ENCODE measurements at regions not wholly inside any gene's neighbourhood (a gene's known extent, or its start where the extent isn't known, plus 50 kb on each side); places are given as distances from the start of the nearest gene placed in this dataset.
"Not testable (repeated sequence)": the region's sequence is repeated elsewhere in the genome, so short reads cannot be mapped to it uniquely, and the experiment has no call there.

DNA sequence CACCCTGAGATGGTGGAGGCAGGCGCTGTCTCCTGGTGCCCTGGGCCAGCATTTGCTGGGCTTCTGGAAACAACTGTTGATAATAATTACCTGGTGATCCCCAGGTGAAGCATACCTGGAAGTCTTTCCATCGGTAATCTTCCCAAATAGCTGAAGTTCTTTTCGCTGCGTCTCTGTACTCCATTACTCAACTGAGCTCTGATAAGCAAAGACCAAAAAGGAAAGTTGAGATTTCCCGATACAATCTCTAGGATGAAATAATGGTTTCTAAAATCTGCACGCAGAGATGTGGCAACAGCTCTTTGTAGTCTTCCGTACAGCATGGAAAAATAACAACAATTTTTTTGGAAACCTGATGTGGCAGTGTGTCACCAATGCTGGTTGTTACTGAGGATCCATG, 226.5 kb downstream of the GATA3 start:
- no peak overlapping the region for H3K4me3 ChIP-seq (replicated peaks in 1 of 2; ENCODE audit: low read depth in 2 of 2, low read length in 2 of 2)
- TF ChIP-seq, protein P1, sequence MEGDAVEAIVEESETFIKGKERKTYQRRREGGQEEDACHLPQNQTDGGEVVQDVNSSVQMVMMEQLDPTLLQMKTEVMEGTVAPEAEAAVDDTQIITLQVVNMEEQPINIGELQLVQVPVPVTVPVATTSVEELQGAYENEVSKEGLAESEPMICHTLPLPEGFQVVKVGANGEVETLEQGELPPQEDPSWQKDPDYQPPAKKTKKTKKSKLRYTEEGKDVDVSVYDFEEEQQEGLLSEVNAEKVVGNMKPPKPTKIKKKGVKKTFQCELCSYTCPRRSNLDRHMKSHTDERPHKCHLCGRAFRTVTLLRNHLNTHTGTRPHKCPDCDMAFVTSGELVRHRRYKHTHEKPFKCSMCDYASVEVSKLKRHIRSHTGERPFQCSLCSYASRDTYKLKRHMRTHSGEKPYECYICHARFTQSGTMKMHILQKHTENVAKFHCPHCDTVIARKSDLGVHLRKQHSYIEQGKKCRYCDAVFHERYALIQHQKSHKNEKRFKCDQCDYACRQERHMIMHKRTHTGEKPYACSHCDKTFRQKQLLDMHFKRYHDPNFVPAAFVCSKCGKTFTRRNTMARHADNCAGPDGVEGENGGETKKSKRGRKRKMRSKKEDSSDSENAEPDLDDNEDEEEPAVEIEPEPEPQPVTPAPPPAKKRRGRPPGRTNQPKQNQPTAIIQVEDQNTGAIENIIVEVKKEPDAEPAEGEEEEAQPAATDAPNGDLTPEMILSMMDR (IDR thresholded peaks at IDR 0.05; ENCODE audit: low read depth, low read length) = no peak
- DNase-seq (ENCODE audit: low read depth in 2 of 2) = no peak

DNA sequence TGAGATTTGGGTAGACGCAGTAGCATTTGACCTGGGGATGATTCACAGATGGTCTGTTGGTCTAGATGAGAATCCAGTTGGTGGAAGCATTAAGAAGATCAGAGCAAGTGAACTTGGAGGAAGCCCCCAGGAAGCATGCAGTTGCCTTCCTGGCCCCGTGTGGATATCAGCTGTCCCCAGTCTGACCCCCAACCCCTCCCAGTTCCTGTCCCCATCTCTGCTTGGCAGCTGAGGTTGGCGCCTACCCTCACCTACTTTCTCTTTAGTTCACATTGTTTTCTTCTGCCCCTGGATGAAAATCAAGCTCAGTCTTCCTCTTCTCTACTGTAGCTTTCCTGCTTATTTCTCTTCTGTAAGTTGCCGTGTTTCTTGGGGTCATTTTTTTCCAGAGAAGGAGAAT, 227.9 kb downstream of the GATA3 start:
- DNase-seq (ENCODE audit: low read depth in 2 of 2) = no peak
- TF ChIP-seq, protein P1 (IDR thresholded peaks at IDR 0.05; ENCODE audit: low read depth, low read length) = no peak
- no peak overlapping the region for H3K4me3 ChIP-seq (replicated peaks in 1 of 2; ENCODE audit: low read depth in 2 of 2, low read length in 2 of 2)

DNA sequence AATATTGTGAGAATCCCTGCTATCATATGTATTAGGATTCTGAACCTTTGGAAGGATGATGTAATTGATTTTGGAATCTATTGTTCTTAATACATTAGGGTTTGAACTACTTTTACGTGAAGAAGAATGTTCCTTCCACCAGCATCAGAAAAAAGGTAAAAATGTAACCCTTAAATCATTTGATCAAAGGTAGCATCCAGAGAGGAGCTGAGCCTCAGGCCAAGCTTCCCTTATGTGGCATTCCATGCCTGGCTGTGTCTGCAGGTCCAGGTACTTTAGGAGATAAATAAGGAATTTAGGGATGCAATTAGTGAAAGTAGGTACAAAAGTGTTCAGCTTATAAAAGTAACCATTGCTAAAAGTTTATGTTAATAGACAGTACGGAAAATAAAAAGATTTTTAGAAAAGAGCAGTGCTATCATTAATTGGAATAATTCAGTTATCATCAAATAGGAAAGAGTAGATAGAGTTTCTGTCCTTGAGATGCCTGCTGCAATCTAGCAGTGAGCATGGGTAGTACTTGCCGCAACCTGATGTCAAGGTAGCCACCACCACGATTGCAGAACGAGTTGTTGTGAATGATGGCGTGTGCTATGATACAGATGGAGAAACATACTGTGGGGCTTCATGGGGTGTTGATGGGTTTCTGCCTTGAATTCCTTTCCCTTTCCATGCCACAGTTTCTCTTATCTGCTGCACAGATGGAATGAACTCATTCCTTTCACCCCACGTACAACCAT, 228.8 kb downstream of the GATA3 start:
- TF ChIP-seq, protein P1 (IDR thresholded peaks at IDR 0.05; ENCODE audit: low read depth, low read length) = no peak
- H3K4me3 ChIP-seq (replicated peaks in 1 of 2; ENCODE audit: low read depth in 2 of 2, low read length in 2 of 2) = no peak overlapping the region
- DNase-seq (ENCODE audit: low read depth in 2 of 2) = peak in 1 of 2 donors; percentile 44

DNA sequence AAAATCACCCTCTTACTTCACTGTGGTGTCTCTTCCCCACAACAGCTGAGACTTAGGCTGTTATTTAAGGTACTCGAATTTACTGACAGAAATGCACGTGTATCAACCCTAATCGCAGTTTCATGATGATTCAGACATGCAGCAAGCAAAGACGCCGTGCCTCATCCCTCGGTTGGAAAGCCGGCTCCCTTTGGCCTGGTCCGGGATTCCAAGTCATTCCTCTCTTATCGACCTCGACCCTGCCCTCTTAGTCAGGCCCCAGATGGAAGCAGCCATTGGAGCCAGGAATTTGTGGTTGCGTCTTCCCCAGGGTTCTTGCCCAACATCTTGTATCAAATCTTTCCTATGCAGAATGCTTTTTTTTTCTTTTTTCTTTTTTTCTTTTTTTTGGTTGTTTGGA, 229.5 kb downstream of the GATA3 start:
- DNase-seq (ENCODE audit: low read depth in 2 of 2) = peak; percentile 54 to 93
- no peak overlapping the region for H3K4me3 ChIP-seq (replicated peaks in 1 of 2; ENCODE audit: low read depth in 2 of 2, low read length in 2 of 2)
- TF ChIP-seq, protein P1 (IDR thresholded peaks at IDR 0.05; ENCODE audit: low read depth, low read length) = no peak

DNA sequence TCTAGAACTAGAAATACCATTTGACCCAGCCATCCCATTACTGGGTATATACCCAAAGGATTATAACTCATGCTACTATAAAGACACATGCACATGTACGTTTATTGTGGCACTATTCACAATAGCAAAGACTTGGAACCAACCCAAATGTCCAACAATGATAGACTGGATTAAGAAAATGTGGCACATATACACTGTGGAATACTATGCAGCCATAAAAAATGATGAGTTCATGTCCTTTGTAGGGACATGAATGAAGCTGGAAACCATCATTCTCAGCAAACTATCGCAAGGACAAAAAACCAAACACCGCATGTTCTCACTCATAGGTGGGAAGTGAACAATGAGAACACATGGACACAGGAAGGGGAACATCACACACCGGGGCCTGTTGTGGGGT, 231.5 kb downstream of the GATA3 start:
- not testable (repeated sequence) for H3K4me3 ChIP-seq (replicated peaks in 1 of 2; ENCODE audit: low read depth in 2 of 2, low read length in 2 of 2); DNase-seq (ENCODE audit: low read depth in 2 of 2)

DNA sequence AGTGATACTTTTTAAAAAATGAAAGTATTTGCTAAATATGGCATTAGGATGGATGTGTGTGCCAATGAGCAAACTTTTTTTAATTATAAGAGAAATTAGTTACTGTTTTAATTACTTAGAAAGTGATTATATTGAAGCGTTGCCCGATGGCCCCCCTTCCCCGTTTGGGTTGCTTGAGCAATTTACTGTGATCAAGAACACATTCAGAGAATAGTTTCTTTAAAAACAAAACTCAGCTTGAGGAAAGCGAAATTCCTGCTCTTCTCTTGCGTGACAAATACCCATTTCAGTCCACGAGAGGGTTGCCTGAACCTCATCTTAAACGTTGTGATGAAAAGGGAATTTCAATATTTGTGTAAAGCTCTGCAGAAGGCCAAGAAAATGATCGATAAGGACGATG, 234.1 kb downstream of the GATA3 start:
- DNase-seq (ENCODE audit: low read depth in 2 of 2) = no peak
- TF ChIP-seq, protein P1 (IDR thresholded peaks at IDR 0.05; ENCODE audit: low read depth, low read length) = no peak
- H3K4me3 ChIP-seq (replicated peaks in 1 of 2; ENCODE audit: low read depth in 2 of 2, low read length in 2 of 2) = no peak overlapping the region

DNA sequence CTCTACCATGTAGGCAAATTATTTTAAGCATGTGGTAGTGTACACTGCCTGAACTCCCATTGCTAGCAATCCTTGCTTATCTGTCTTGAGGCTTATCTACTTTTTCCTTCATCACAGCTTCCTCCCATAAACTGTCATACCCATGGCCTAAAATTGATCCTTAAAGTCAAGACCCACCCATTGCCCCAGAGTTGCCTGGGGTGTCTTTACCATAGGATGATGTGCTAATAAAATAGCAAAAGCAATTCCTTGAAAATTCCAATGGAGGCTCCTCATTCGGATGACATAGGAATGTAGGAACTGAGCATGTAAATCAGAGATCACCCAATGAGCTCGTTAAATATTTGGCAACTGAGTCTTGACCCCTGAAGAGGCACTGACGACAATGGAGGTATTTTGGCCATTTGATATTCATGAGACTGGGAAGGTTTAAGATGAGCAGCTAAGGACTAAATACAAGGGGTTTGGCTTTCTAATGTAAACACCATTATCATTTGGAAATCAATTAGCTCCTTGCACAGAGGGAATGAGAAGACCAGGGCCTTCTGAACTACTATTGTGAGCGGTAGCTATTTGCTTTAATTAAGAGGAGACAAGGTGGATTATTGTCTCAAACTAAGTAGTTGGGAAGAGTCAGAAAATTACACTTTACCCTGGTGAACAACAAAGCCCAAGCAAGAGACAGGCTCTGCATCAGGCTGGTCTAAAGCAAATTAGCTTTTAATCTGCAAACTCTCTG, 234.9 kb downstream of the GATA3 start:
- no peak for DNase-seq (ENCODE audit: low read depth in 2 of 2)
- TF ChIP-seq, protein P1 (IDR thresholded peaks at IDR 0.05; ENCODE audit: low read depth, low read length) = no peak
- no peak overlapping the region for H3K4me3 ChIP-seq (replicated peaks in 1 of 2; ENCODE audit: low read depth in 2 of 2, low read length in 2 of 2)
